Right lobe of liver (tissue), 4 donors: ENCODE measurements at regions not wholly inside any gene's neighbourhood (a gene's known extent, or its start where the extent isn't known, plus 50 kb on each side); places are given as distances from the start of the nearest gene placed in this dataset.

Experiments used
- POLR2A ChIP-seq: fragments of 450-650 bp; IDR thresholded peaks from one replicate; pipeline ENCODE4 v1.6.1; 2017; ENCODE audit warnings: antibody characterized with exemption, mild to moderate bottlenecking
- TF ChIP-seq, protein P1 (sequence below), 4 donors: fragments of 200-600 bp in 3 of 4; fragments of 450-650 bp in 1 of 4; IDR thresholded peaks; one replicate each; pipeline versions ENCODE4 v1.5.1 to v1.8.0; 2016 to 2022; ENCODE audit warnings: antibody characterized with exemption in 4 of 4, mild to moderate bottlenecking in 2 of 4
- donor health status: DM: no; HTN: no; CAD: no.
- donor health status: DM: no; HTN: no; CAD: no.
- donor health status: DM: no; HTN: yes; CAD: no.

DNA sequence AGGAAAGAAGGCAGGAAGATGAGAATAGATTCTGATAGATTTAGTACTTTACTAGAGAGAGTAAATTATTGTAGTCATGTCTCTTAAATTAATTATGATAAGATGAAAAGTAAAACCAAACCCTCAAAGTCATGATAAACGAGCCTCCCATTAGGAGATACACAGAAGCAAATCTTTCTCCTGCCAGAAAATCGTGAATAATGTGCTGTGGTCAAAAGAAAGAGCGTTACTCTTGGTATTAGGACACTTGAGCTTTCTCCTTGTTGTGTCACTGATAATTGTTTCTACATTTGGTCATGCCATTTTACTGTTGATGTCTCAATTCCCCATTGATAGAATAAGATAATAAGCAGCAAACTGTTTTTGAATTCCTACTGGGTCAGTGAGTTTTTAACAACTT lies 562.8 kb upstream of the TLE4 start:
- TF ChIP-seq, protein P1, sequence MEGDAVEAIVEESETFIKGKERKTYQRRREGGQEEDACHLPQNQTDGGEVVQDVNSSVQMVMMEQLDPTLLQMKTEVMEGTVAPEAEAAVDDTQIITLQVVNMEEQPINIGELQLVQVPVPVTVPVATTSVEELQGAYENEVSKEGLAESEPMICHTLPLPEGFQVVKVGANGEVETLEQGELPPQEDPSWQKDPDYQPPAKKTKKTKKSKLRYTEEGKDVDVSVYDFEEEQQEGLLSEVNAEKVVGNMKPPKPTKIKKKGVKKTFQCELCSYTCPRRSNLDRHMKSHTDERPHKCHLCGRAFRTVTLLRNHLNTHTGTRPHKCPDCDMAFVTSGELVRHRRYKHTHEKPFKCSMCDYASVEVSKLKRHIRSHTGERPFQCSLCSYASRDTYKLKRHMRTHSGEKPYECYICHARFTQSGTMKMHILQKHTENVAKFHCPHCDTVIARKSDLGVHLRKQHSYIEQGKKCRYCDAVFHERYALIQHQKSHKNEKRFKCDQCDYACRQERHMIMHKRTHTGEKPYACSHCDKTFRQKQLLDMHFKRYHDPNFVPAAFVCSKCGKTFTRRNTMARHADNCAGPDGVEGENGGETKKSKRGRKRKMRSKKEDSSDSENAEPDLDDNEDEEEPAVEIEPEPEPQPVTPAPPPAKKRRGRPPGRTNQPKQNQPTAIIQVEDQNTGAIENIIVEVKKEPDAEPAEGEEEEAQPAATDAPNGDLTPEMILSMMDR (IDR thresholded peaks at IDR 0.05) = no peak
- TF ChIP-seq POLR2A = no peak
